Central memory CD4-positive, alpha-beta T cell (primary cell): ENCODE measurements at regions not wholly inside any gene's neighbourhood (a gene's known extent, or its start where the extent isn't known, plus 50 kb on each side); places are given as distances from the start of the nearest gene placed in this dataset.

ENCODE experiments used
- DNase-seq: peaks from one replicate; pipeline ENCODE4 v3.0.0; 2022

DNA sequence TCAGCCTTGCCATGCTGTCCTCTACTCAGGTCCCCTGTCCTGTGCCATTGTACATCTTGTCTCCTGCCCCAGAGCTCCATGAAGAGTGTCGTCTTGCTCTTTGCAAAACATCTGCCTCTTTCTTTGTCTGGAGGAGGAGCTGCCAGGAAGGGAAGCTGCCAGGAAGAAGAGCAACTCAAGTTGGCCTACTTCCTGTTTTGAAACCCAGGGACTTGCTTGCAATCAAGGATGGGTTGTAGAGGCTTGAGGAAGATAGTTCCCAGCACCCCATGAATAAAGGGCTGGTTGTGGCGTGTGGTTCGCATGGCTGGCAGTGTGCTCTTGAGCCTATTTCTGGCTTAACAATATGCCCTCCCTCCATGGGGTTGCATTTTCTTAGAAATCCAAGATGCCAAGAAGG is 53.0 kb upstream of the CPEB4 start:
- DNase-seq: no peak

GRCh38 chr5:173835661-173836060 is 52.5 kb upstream of the CPEB4 start:
- DNase-seq: no peak

DNA sequence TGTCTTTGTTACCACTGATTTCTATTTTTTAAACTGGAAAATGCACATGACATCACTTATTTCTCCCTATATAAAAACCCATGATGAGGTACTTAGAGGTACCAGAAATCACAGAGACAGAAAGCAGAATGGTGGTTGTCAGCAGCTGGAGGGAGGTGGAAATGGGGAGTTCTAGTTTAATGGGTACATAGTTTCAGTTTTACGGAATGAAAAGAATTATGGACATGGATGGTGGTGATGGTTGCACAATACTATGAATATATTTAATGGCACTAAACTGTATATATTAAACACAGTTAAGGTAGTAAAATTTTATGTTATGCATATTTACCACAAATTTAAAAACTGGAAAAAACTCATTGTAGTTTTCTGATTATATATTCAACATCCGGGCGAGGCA is 50.5 kb upstream of the CPEB4 start:
- no peak for DNase-seq
